ENCODE measurements at regions not wholly inside any gene's neighbourhood (a gene's known extent, or its start where the extent isn't known, plus 50 kb on each side); places are given as distances from the start of the nearest gene placed in this dataset.
"Not testable (repeated sequence)": the region's sequence is repeated elsewhere in the genome, so short reads cannot be mapped to it uniquely, and the experiment has no call there.

- H3K27ac Mint-ChIP-seq: no peak overlapping the region
- no peaks in the 10 kb centered on the region for H3K9me3 Mint-ChIP-seq
- H3K4me1 Mint-ChIP-seq: peaks cover 7% of the 10 kb centered on the region
- no peak for DNase-seq (ENCODE audit: low spot score in 2 of 2, unreplicated experiment in 2 of 2)
- no peaks in the 10 kb centered on the region for H3K36me3 Mint-ChIP-seq
- H3K4me3 Mint-ChIP-seq: no peak overlapping the region
- H3K27me3 Mint-ChIP-seq (ENCODE audit: low read depth): peaks cover 5% of the 10 kb centered on the region
- no peak for TF ChIP-seq CTCF (IDR thresholded peaks at IDR 0.05; ENCODE audit: unreplicated experiment)
Observed at GRCh38 chr16:75862098-75862386, 135.8 kb upstream of the CPHXL start.

GRCh38 chr16:75864243-75864642 lies 138.0 kb upstream of the CPHXL start:
- Mint-ChIP-seq H3K36me3 (no peaks in the 10 kb centered on the region), H3K4me1 (peaks cover 17% of the 10 kb centered on the region), H3K9me3 (no peaks in the 10 kb centered on the region), H3K4me3 (no peak overlapping the region), H3K27me3 (ENCODE audit: low read depth) (peaks cover 3% of the 10 kb centered on the region), H3K27ac (no peak overlapping the region)
- DNase-seq (ENCODE audit: low spot score in 2 of 2, unreplicated experiment in 2 of 2): no peak
- no peak for TF ChIP-seq CTCF (IDR thresholded peaks at IDR 0.05; ENCODE audit: unreplicated experiment)

GRCh38 chr16:75865736-75866135 lies 139.4 kb upstream of the CPHXL start:
- DNase-seq (ENCODE audit: low spot score in 2 of 2, unreplicated experiment in 2 of 2): no peak
- Mint-ChIP-seq H3K4me3 (no peak overlapping the region), H3K36me3 (no peaks in the 10 kb centered on the region), H3K4me1 (peaks cover 14% of the 10 kb centered on the region), H3K9me3 (no peaks in the 10 kb centered on the region), H3K27ac (peak overlapping the region; percentile 51), H3K27me3 (ENCODE audit: low read depth) (no peaks in the 10 kb centered on the region)
- TF ChIP-seq CTCF (IDR thresholded peaks at IDR 0.05; ENCODE audit: unreplicated experiment): no peak

GRCh38 chr16:75868636-75869632 lies 142.6 kb upstream of the CPHXL start:
- peaks cover 14% of the 10 kb centered on the region for H3K4me1 Mint-ChIP-seq
- H3K27ac Mint-ChIP-seq: no peak overlapping the region
- TF ChIP-seq CTCF (IDR thresholded peaks at IDR 0.05; ENCODE audit: unreplicated experiment): no peak
- DNase-seq (ENCODE audit: low spot score in 2 of 2, unreplicated experiment in 2 of 2): no peak
- H3K4me3 Mint-ChIP-seq: no peak overlapping the region
- no peaks in the 10 kb centered on the region for H3K36me3 Mint-ChIP-seq
- no peaks in the 10 kb centered on the region for H3K27me3 Mint-ChIP-seq (ENCODE audit: low read depth)
- no peaks in the 10 kb centered on the region for H3K9me3 Mint-ChIP-seq

- H3K36me3 Mint-ChIP-seq; H3K4me3 Mint-ChIP-seq; H3K27me3 Mint-ChIP-seq (ENCODE audit: low read depth); DNase-seq (ENCODE audit: low spot score in 2 of 2, unreplicated experiment in 2 of 2); H3K27ac Mint-ChIP-seq; H3K4me1 Mint-ChIP-seq: not testable (repeated sequence)
- peaks cover 15% of the 10 kb centered on the region for H3K9me3 Mint-ChIP-seq
Observed at GRCh38 chr16:75881280-75881679, 155.0 kb upstream of the CPHXL start.

GRCh38 chr16:75899163-75899562 lies 172.9 kb upstream of the CPHXL start:
- Mint-ChIP-seq H3K4me3 (no peak overlapping the region), H3K27me3 (ENCODE audit: low read depth) (no peaks in the 10 kb centered on the region), H3K4me1 (peaks cover 4% of the 10 kb centered on the region), H3K36me3 (no peaks in the 10 kb centered on the region), H3K27ac (no peak overlapping the region), H3K9me3 (no peaks in the 10 kb centered on the region)
- TF ChIP-seq CTCF (IDR thresholded peaks at IDR 0.05; ENCODE audit: unreplicated experiment): no peak
- DNase-seq (ENCODE audit: low spot score in 2 of 2, unreplicated experiment in 2 of 2): no peak

Data from mesothelial cell of epicardium (in vitro differentiated cells).